Skin of body (tissue), 1 donor: ENCODE measurements at regions not wholly inside any gene's neighbourhood (a gene's known extent, or its start where the extent isn't known, plus 50 kb on each side); places are given as distances from the start of the nearest gene placed in this dataset.

ENCODE experiments used
- DNase-seq: peaks from one replicate; lab custom pipeline; 2025; lab: John Stamatoyannopoulos, UW

GRCh38 chr5:68745448-68745847 is 348.4 kb upstream of the SLC30A5 start:
- DNase-seq: no peak

GRCh38 chr5:68746220-68746619 is 347.6 kb upstream of the SLC30A5 start:
- no peak for DNase-seq

GRCh38 chr5:68746643-68747420 is 347.0 kb upstream of the SLC30A5 start:
- DNase-seq: no peak

- DNase-seq: no peak
Observed at GRCh38 chr5:68747521-68747920, 346.3 kb upstream of the SLC30A5 start.

- no peak for DNase-seq
Observed at GRCh38 chr5:68748101-68748500, 345.7 kb upstream of the SLC30A5 start.

- DNase-seq: no peak
Observed at GRCh38 chr5:68749077-68749476, 344.7 kb upstream of the SLC30A5 start.

GRCh38 chr5:68749631-68750030 is 344.2 kb upstream of the SLC30A5 start:
- DNase-seq: no peak

GRCh38 chr5:68751661-68752060 is 342.2 kb upstream of the SLC30A5 start:
- DNase-seq: no peak

- DNase-seq: no peak
Observed at GRCh38 chr5:68754536-68754935, 339.3 kb upstream of the SLC30A5 start.

- no peak for DNase-seq
Observed at GRCh38 chr5:68755293-68755692, 338.5 kb upstream of the SLC30A5 start.

GRCh38 chr5:68757006-68757405 is 336.8 kb upstream of the SLC30A5 start:
- DNase-seq: no peak

GRCh38 chr5:68757626-68758212 is 336.1 kb upstream of the SLC30A5 start:
- no peak for DNase-seq

- DNase-seq: no peak
Observed at GRCh38 chr5:68759593-68759992, 334.2 kb upstream of the SLC30A5 start.

GRCh38 chr5:68762201-68762600 is 331.6 kb upstream of the SLC30A5 start:
- DNase-seq: no peak

- no peak for DNase-seq
Observed at GRCh38 chr5:68766952-68767464, 326.8 kb upstream of the SLC30A5 start.

GRCh38 chr5:68770551-68770950 is 323.3 kb upstream of the SLC30A5 start:
- DNase-seq: no peak

GRCh38 chr5:68771221-68771620 is 322.6 kb upstream of the SLC30A5 start:
- no peak for DNase-seq

- DNase-seq: peak; percentile 50
Observed at GRCh38 chr5:68771732-68772131, 322.1 kb upstream of the SLC30A5 start.

- peak; percentile 58 for DNase-seq
Observed at GRCh38 chr5:68776381-68776780, 317.4 kb upstream of the SLC30A5 start.

GRCh38 chr5:68777135-68777534 is 316.7 kb upstream of the SLC30A5 start:
- DNase-seq: no peak

- no peak for DNase-seq
Observed at GRCh38 chr5:68778484-68778883, 315.3 kb upstream of the SLC30A5 start.

GRCh38 chr5:68780299-68780955 is 313.4 kb upstream of the SLC30A5 start:
- DNase-seq: no peak
